ENCODE measurements at regions not wholly inside any gene's neighbourhood (a gene's known extent, or its start where the extent isn't known, plus 50 kb on each side); places are given as distances from the start of the nearest gene placed in this dataset.

GRCh38 chr10:28199941-28200340 is 102.9 kb downstream of the MPP7 start:
- DNase-seq (ENCODE audit: low read depth) = no peak
- H3K4me3 ChIP-seq (ENCODE audit: low read depth, low read length) = no peak overlapping the region
- no peak for TF ChIP-seq CTCF (IDR thresholded peaks at IDR 0.05; ENCODE audit: insufficient read depth, low read depth, low read length, missing control alignments)

- H3K4me3 ChIP-seq (ENCODE audit: low read depth, low read length) = no peak overlapping the region
- no peak for DNase-seq (ENCODE audit: low read depth)
- no peak for TF ChIP-seq CTCF (IDR thresholded peaks at IDR 0.05; ENCODE audit: insufficient read depth, low read depth, low read length, missing control alignments)
Measured at GRCh38 chr10:28190196-28190595, 112.7 kb downstream of the MPP7 start.

GRCh38 chr10:28188526-28188925 is 114.3 kb downstream of the MPP7 start:
- DNase-seq (ENCODE audit: low read depth) = no peak
- TF ChIP-seq CTCF (IDR thresholded peaks at IDR 0.05; ENCODE audit: insufficient read depth, low read depth, low read length, missing control alignments) = no peak
- no peak overlapping the region for H3K4me3 ChIP-seq (ENCODE audit: low read depth, low read length)

- no peak for TF ChIP-seq CTCF (IDR thresholded peaks at IDR 0.05; ENCODE audit: insufficient read depth, low read depth, low read length, missing control alignments)
- DNase-seq (ENCODE audit: low read depth) = no peak
- H3K4me3 ChIP-seq (ENCODE audit: low read depth, low read length) = no peak overlapping the region
Measured at GRCh38 chr10:28186887-28187578, 115.8 kb downstream of the MPP7 start.

GRCh38 chr10:28186461-28186860 is 116.4 kb downstream of the MPP7 start:
- H3K4me3 ChIP-seq (ENCODE audit: low read depth, low read length) = no peak overlapping the region
- no peak for TF ChIP-seq CTCF (IDR thresholded peaks at IDR 0.05; ENCODE audit: insufficient read depth, low read depth, low read length, missing control alignments)

GRCh38 chr10:28184810-28185209 is 118.1 kb downstream of the MPP7 start:
- DNase-seq (ENCODE audit: low read depth) = no peak
- TF ChIP-seq CTCF (IDR thresholded peaks at IDR 0.05; ENCODE audit: insufficient read depth, low read depth, low read length, missing control alignments) = no peak
- H3K4me3 ChIP-seq (ENCODE audit: low read depth, low read length) = no peak overlapping the region

More at GRCh38 chr10:28186461-28186860, 116.4 kb downstream of the MPP7 start:
- DNase-seq (ENCODE audit: low read depth) = no peak

Data from GM12865 (cell line).